ENCODE measurements at regions not wholly inside any gene's neighbourhood (a gene's known extent, or its start where the extent isn't known, plus 50 kb on each side); places are given as distances from the start of the nearest gene placed in this dataset.
"Not testable (repeated sequence)": the region's sequence is repeated elsewhere in the genome, so short reads cannot be mapped to it uniquely, and the experiment has no call there.

GRCh38 chr4:125791896-125792295 lies 477.1 kb downstream of the FAT4 start:
- no peaks in the 10 kb centered on the region for H3F3A ChIP-seq (ENCODE audit: control insufficient read depth, insufficient read depth)
- H3K27ac ChIP-seq (ENCODE audit: low read depth, low read length): no peak overlapping the region
- H3K79me2 ChIP-seq (ENCODE audit: control insufficient read depth, low read length): no peaks in the 10 kb centered on the region
- no peak for TF ChIP-seq CTCF (IDR thresholded peaks at IDR 0.05; ENCODE audit: low read depth, low read length, poor library complexity, severe bottlenecking)
- H3K9me3 ChIP-seq (ENCODE audit: control insufficient read depth, insufficient read depth, low read length): no peaks in the 10 kb centered on the region
- H3K4me3 ChIP-seq (ENCODE audit: low read length): no peak overlapping the region
- no peaks in the 10 kb centered on the region for H3K4me1 ChIP-seq (ENCODE audit: control insufficient read depth, low read length)
- H3K36me3 ChIP-seq (ENCODE audit: control insufficient read depth, low read length): no peaks in the 10 kb centered on the region
- no peaks in the 10 kb centered on the region for H3K9me2 ChIP-seq (replicated peaks; ENCODE audit: control insufficient read depth, low read length)
- no peaks in the 10 kb centered on the region for H3K27me3 ChIP-seq (ENCODE audit: control insufficient read depth, low read length)
- no peak overlapping the region for H3K4me2 ChIP-seq (ENCODE audit: low read length)
- H4K20me1 ChIP-seq (ENCODE audit: control insufficient read depth, insufficient read depth, low read depth, low read length): no peaks in the 10 kb centered on the region

- H3F3A ChIP-seq (ENCODE audit: control insufficient read depth, insufficient read depth): no peaks in the 10 kb centered on the region
- H3K4me2 ChIP-seq (ENCODE audit: low read length): no peak overlapping the region
- no peaks in the 10 kb centered on the region for H3K4me1 ChIP-seq (ENCODE audit: control insufficient read depth, low read length)
- no peaks in the 10 kb centered on the region for H3K27me3 ChIP-seq (ENCODE audit: control insufficient read depth, low read length)
- H3K9me2 ChIP-seq (replicated peaks; ENCODE audit: control insufficient read depth, low read length): no peaks in the 10 kb centered on the region
- no peak overlapping the region for H3K27ac ChIP-seq (ENCODE audit: low read depth, low read length)
- H3K36me3 ChIP-seq (ENCODE audit: control insufficient read depth, low read length): no peaks in the 10 kb centered on the region
- TF ChIP-seq EZH2phosphoT487 (IDR thresholded peaks at IDR 0.05; ENCODE audit: borderline replicate concordance, low read length): no peak
- TF ChIP-seq CTCF (IDR thresholded peaks at IDR 0.05; ENCODE audit: low read depth, low read length, poor library complexity, severe bottlenecking): no peak
- no peaks in the 10 kb centered on the region for H4K20me1 ChIP-seq (ENCODE audit: control insufficient read depth, insufficient read depth, low read depth, low read length)
- H3K4me3 ChIP-seq (ENCODE audit: low read length): no peak overlapping the region
- no peaks in the 10 kb centered on the region for H3K79me2 ChIP-seq (ENCODE audit: control insufficient read depth, low read length)
- H3K9me3 ChIP-seq (ENCODE audit: control insufficient read depth, insufficient read depth, low read length): no peaks in the 10 kb centered on the region
Observed at GRCh38 chr4:125794989-125795388, 480.2 kb downstream of the FAT4 start.

- Histone ChIP-seq H3K4me2 (ENCODE audit: low read length) (no peak overlapping the region), H3K4me3 (ENCODE audit: low read length) (no peak overlapping the region), H3F3A (ENCODE audit: control insufficient read depth, insufficient read depth) (no peaks in the 10 kb centered on the region), H3K4me1 (ENCODE audit: control insufficient read depth, low read length) (no peaks in the 10 kb centered on the region), H3K36me3 (ENCODE audit: control insufficient read depth, low read length) (no peaks in the 10 kb centered on the region), H3K9me3 (ENCODE audit: control insufficient read depth, insufficient read depth, low read length) (no peaks in the 10 kb centered on the region), H4K20me1 (ENCODE audit: control insufficient read depth, insufficient read depth, low read depth, low read length) (no peaks in the 10 kb centered on the region), H3K27me3 (ENCODE audit: control insufficient read depth, low read length) (no peaks in the 10 kb centered on the region), H3K9me2 (replicated peaks; ENCODE audit: control insufficient read depth, low read length) (no peaks in the 10 kb centered on the region), H3K27ac (ENCODE audit: low read depth, low read length) (no peak overlapping the region), H3K79me2 (ENCODE audit: control insufficient read depth, low read length) (no peaks in the 10 kb centered on the region)
- TF ChIP-seq EZH2phosphoT487 (IDR thresholded peaks at IDR 0.05; ENCODE audit: borderline replicate concordance, low read length) (no peak), CTCF (IDR thresholded peaks at IDR 0.05; ENCODE audit: low read depth, low read length, poor library complexity, severe bottlenecking) (no peak)
Observed at GRCh38 chr4:125796138-125796537, 481.4 kb downstream of the FAT4 start.

- H3F3A ChIP-seq (ENCODE audit: control insufficient read depth, insufficient read depth); H3K4me1 ChIP-seq (ENCODE audit: control insufficient read depth, low read length); H3K27me3 ChIP-seq (ENCODE audit: control insufficient read depth, low read length); H4K20me1 ChIP-seq (ENCODE audit: control insufficient read depth, insufficient read depth, low read depth, low read length); H3K36me3 ChIP-seq (ENCODE audit: control insufficient read depth, low read length); H3K4me3 ChIP-seq (ENCODE audit: low read length); H3K27ac ChIP-seq (ENCODE audit: low read depth, low read length); H3K9me2 ChIP-seq (replicated peaks; ENCODE audit: control insufficient read depth, low read length); H3K4me2 ChIP-seq (ENCODE audit: low read length); H3K9me3 ChIP-seq (ENCODE audit: control insufficient read depth, insufficient read depth, low read length); H3K79me2 ChIP-seq (ENCODE audit: control insufficient read depth, low read length): not testable (repeated sequence)
Observed at GRCh38 chr4:125797621-125798020, 482.9 kb downstream of the FAT4 start.
